MCF 10A (cell line): ENCODE measurements at regions not wholly inside any gene's neighbourhood (a gene's known extent, or its start where the extent isn't known, plus 50 kb on each side); places are given as distances from the start of the nearest gene placed in this dataset.

ENCODE experiments used
- BruUV-seq: library from RNA; stranded (reverse); fragments of 400-500 nt; replicated peaks from 2 replicates; lab custom pipeline; 2021; lab: Mats Ljungman, UMichigan
- CTCF ChIA-PET: fragments of 300-600 bp; sonication (Branson Sonifier 250); formaldehyde crosslinking; extraction: SDS; loops from one replicate; lab custom pipeline; 2021; ENCODE audit warnings: antibody characterized with exemption, inconsistent platforms; lab: Yijun Ruan, JAX
- POLR2A ChIA-PET: fragments of 300-600, 350-650 bp; sonication (Branson Sonifier 250); formaldehyde crosslinking; extraction: SDS; loops from one replicate; lab custom pipeline; 2020; ENCODE audit warnings: antibody characterized with exemption, inconsistent platforms; lab: Yijun Ruan, JAX
- DNase-seq: peaks from one replicate; pipeline ENCODE4 v3.0.0-alpha.2; 2018; ENCODE audit not compliant: unreplicated experiment
- H3K27ac Mint-ChIP-seq: one replicate; pipeline ENCODE4 v1.8.0; 2022; ENCODE audit warnings: mild to moderate bottlenecking, low read depth, mixed read lengths; ENCODE audit not compliant: unreplicated experiment
- H3K27me3 Mint-ChIP-seq: one replicate; pipeline ENCODE4 v1.8.0; 2022; ENCODE audit warnings: mixed read lengths; ENCODE audit not compliant: insufficient read depth, unreplicated experiment
- H3K36me3 Mint-ChIP-seq: one replicate; pipeline ENCODE4 v1.8.0; 2022; ENCODE audit warnings: mild to moderate bottlenecking, moderate library complexity, mixed read lengths; ENCODE audit not compliant: insufficient read depth, unreplicated experiment
- H3K4me1 Mint-ChIP-seq: one replicate; pipeline ENCODE4 v1.8.0; 2022; ENCODE audit warnings: mixed read lengths; ENCODE audit not compliant: insufficient read depth, unreplicated experiment
- H3K4me3 Mint-ChIP-seq: one replicate; pipeline ENCODE4 v1.8.0; 2022; ENCODE audit warnings: mild to moderate bottlenecking, moderate library complexity, mixed read lengths; ENCODE audit not compliant: unreplicated experiment
- H3K9me3 Mint-ChIP-seq: one replicate; pipeline ENCODE4 v1.8.0; 2022; ENCODE audit warnings: mixed read lengths; ENCODE audit not compliant: unreplicated experiment
- intact Hi-C: fragments of 100-400 bp; cut with micrococcal nuclease; formaldehyde crosslinking; loops from 2 replicates; pipeline ENCODE4 v1.14.1; 2022
- TF ChIP-seq, protein P1 (sequence below): fragments of 200-600 bp; IDR thresholded peaks from one replicate; pipeline ENCODE4 v1.8.0; 2022; ENCODE audit warnings: antibody characterized with exemption, mild to moderate bottlenecking; ENCODE audit not compliant: unreplicated experiment

DNA sequence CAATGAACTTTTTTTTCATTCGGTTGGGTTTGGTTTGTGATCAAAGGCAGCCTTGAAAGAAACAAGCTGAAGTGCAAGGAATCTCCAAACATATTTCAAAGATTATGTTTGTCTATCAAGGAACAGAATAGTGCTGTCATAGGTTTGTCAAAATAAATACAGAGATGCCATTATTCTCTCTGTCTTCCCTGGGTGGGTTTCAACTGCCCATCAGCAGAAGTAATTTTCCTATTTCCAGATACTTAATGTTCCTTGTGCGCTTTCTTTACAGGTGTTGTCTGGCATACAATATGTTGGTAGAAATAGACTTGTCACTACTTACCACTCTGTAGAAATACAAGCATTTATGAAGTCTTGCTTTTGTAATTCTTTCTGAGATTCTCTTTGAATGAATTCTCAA is 294.9 kb downstream of the PDHA2 start:
- intact Hi-C loops = no loop called here

DNA sequence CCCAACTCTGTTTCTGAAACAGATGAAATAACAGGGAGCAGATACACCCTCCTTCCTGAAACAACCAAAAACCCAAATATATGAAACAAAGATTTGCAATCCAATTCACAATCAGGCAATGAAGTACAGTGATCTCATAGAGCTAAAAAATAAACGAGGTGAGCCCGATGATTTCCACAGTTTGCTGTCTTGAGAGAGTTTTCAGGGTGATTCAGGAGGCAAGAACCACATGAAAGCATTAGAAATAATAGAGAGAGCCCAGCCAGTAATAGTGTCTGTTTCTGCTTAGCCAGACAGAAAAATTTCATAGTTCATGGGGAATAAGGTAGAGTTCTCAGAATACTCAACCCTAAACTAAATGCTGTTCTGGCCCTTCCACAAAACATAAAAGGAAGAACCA is 296.2 kb downstream of the PDHA2 start:
- intact Hi-C loops = no loop called here
- Mint-ChIP-seq H3K9me3 (no peaks in the 10 kb centered on the region), H3K4me1 (no peaks in the 10 kb centered on the region), H3K27me3 (no peaks in the 10 kb centered on the region), H3K27ac (no peak overlapping the region), H3K36me3 (no peaks in the 10 kb centered on the region), H3K4me3 (no peak overlapping the region)
- TF ChIP-seq, protein P1, sequence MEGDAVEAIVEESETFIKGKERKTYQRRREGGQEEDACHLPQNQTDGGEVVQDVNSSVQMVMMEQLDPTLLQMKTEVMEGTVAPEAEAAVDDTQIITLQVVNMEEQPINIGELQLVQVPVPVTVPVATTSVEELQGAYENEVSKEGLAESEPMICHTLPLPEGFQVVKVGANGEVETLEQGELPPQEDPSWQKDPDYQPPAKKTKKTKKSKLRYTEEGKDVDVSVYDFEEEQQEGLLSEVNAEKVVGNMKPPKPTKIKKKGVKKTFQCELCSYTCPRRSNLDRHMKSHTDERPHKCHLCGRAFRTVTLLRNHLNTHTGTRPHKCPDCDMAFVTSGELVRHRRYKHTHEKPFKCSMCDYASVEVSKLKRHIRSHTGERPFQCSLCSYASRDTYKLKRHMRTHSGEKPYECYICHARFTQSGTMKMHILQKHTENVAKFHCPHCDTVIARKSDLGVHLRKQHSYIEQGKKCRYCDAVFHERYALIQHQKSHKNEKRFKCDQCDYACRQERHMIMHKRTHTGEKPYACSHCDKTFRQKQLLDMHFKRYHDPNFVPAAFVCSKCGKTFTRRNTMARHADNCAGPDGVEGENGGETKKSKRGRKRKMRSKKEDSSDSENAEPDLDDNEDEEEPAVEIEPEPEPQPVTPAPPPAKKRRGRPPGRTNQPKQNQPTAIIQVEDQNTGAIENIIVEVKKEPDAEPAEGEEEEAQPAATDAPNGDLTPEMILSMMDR = no peak
- BruUV-seq = no TSS peak
- ChIA-PET POLR2A (no interaction called here), CTCF (no interaction called here)
- DNase-seq = no peak

More for the DNA sequence above, 294.9 kb downstream of the PDHA2 start:
- ChIA-PET CTCF (no interaction called here), POLR2A (no interaction called here)
- BruUV-seq = no TSS peak
- Mint-ChIP-seq H3K9me3 (no peaks in the 10 kb centered on the region), H3K4me3 (no peak overlapping the region), H3K36me3 (no peaks in the 10 kb centered on the region), H3K27ac (no peak overlapping the region), H3K4me1 (no peaks in the 10 kb centered on the region), H3K27me3 (no peaks in the 10 kb centered on the region)
- DNase-seq = no peak
- TF ChIP-seq, protein P1 = no peak

DNA sequence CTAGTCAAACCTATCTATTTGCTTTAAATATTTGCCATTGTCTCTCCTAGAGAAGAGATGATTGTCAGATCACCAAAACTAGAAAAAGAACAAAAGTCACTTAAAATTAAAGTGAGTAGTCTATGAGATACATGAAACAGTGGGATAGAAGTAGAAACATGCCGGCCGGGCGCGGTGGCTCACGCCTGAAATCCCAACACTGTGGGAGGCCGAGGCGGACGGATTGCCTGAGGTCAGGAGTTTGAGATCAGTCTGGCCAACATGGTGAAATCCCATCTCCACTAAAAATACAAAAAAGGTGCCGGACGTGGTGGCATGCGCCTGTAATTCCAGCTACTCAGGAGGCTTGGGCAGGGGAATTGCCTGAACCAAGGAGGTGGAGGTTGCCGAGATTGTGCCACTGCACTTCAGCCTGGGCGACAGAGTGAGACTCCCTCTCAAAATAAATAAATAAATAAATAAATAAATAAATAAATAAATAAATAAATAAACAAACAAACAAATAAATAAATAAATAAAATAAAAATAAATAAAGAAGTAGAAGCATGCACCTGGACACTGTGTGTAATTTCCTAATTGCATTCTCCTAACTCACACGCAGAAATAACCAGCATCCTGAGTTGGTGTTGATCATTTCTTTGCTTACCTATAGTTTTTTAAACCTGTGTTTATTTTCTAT is 299.5 kb downstream of the PDHA2 start:
- DNase-seq = no peak
- H3K27ac Mint-ChIP-seq = no peak overlapping the region
- intact Hi-C loops = no loop called here
- BruUV-seq = no TSS peak
- ChIA-PET CTCF (interaction anchor here (1.3 kb wide), 1 partner anchor 14 kb away, joined by 3 read pairs; no protein-coding TSS in a partner anchor), POLR2A (no interaction called here)
- H3K36me3 Mint-ChIP-seq = peaks cover 6% of the 10 kb centered on the region
- H3K4me3 Mint-ChIP-seq = no peak overlapping the region
- H3K27me3 Mint-ChIP-seq = no peaks in the 10 kb centered on the region
- no peaks in the 10 kb centered on the region for H3K9me3 Mint-ChIP-seq
- H3K4me1 Mint-ChIP-seq = no peaks in the 10 kb centered on the region
- TF ChIP-seq, protein P1 = no peak

DNA sequence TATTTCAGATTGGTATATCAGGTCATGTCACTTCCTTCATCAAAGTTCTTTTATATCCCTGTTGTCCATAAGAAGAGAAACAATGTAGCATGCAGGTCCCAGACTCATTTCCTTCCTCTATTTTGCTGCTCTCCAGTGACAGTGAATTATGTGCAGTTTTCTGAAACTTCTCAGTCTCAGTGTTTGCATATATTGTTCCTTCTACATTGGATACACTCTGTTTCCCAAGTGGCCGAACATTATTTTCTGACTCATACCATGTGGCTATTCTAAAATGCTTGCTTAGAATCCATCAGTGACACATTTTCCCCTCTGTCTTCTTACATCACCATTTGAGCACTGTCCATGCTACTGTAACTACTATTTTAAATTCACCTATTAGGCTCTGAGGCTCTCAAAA is 305.7 kb downstream of the PDHA2 start:
- H3K27ac Mint-ChIP-seq = no peak overlapping the region
- TF ChIP-seq, protein P1 = no peak
- CTCF ChIA-PET = no interaction called here
- intact Hi-C loops = no loop called here
- DNase-seq = no peak
- no peaks in the 10 kb centered on the region for H3K27me3 Mint-ChIP-seq
- H3K4me1 Mint-ChIP-seq = no peaks in the 10 kb centered on the region
- no TSS peak for BruUV-seq
- H3K4me3 Mint-ChIP-seq = no peak overlapping the region
- POLR2A ChIA-PET = no interaction called here
- peaks cover 6% of the 10 kb centered on the region for H3K36me3 Mint-ChIP-seq
- H3K9me3 Mint-ChIP-seq = no peaks in the 10 kb centered on the region
